H54 (cell line): ENCODE measurements at regions not wholly inside any gene's neighbourhood (a gene's known extent, or its start where the extent isn't known, plus 50 kb on each side); places are given as distances from the start of the nearest gene placed in this dataset.
"Not testable (repeated sequence)": the region's sequence is repeated elsewhere in the genome, so short reads cannot be mapped to it uniquely, and the experiment has no call there.

Experiments used
- DNase-seq: peaks from one replicate; pipeline ENCODE4 v3.0.0; 2011; ENCODE audit warnings: low spot score, mixed read lengths; ENCODE audit not compliant: insufficient read length
- FAIRE-seq: peaks from 3 replicates; lab custom pipeline; 2011; peaks lifted over from hg19 to GRCh38; lab: Jason Lieb, UNC
- POLR2A ChIP-seq: IDR thresholded peaks from 2 replicates; pipeline ENCODE4 v1.6.1; 2011; ENCODE audit warnings: low read depth, mild to moderate bottlenecking, low read length

GRCh38 chr5:118068886-118069285, 919.5 kb downstream of the DTWD2 start:
- FAIRE-seq = no peak
- TF ChIP-seq POLR2A = no peak

GRCh38 chr5:118063836-118064235, 924.5 kb downstream of the DTWD2 start:
- DNase-seq, FAIRE-seq: not testable (repeated sequence)

More at GRCh38 chr5:118068886-118069285, 919.5 kb downstream of the DTWD2 start:
- no peak for DNase-seq

DNA sequence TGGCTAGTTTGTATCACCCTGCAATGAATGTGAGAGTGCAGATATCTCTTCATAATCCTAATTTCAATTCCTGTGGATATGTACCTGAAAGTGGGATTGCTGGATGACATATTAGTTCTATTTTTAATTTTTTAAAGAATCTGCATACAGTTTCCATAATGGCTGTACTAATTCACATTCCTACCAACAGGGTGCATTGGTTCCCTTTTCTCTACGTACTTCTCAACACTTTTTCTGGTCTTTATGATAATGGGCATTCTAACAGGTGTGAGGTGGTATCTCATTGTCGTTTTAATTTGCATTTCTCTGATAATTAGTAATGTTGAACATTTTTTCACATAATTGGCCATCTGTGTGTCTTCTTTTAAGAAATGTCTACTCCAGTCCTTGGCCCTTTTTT, 927.5 kb downstream of the DTWD2 start:
- no peak for TF ChIP-seq POLR2A
- peak; percentile 38 for FAIRE-seq
- DNase-seq = no peak

DNA sequence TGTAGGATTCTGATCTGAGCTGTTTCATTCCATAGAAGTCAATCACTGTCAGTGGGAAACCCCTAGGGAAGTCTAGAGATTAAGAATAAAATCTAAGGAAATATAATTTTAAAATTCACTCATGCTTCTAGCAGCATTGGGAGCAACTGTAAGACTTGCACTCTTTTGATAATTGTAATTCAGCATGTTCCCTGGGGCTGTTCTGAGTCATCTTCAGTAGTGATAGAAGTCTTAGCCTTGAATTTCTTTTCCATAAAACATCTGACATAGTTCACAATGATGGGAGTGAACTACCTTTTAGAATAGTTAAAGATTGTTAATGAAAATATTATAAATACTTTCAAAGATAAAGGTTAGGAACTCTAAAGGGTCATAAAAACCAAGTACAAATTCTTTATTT, 935.8 kb downstream of the DTWD2 start:
- FAIRE-seq = no peak
- no peak for TF ChIP-seq POLR2A
- no peak for DNase-seq

DNA sequence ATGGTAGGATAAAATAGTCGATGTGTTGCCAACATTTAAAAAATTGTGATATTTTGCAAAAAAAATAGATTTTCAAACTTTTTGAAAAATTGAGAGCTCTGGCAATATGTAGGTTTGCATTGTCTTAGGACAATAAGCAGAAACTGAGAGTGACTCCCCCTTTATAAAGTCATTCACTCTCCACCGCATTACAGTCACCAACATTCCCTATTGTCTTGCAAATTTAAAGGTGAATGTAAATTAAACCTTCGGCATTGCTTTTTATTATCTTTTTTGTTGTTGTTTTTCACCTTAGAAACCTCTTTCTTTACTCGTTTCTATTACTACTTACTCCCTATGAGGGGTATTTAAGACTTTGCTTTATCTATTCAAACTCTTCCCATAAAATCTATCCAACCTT, 944.2 kb downstream of the DTWD2 start:
- no peak for DNase-seq
- no peak for TF ChIP-seq POLR2A
- FAIRE-seq = no peak

GRCh38 chr5:118043531-118043930, 944.8 kb downstream of the DTWD2 start:
- no peak for TF ChIP-seq POLR2A
- FAIRE-seq (no peak), DNase-seq (no peak)

DNA sequence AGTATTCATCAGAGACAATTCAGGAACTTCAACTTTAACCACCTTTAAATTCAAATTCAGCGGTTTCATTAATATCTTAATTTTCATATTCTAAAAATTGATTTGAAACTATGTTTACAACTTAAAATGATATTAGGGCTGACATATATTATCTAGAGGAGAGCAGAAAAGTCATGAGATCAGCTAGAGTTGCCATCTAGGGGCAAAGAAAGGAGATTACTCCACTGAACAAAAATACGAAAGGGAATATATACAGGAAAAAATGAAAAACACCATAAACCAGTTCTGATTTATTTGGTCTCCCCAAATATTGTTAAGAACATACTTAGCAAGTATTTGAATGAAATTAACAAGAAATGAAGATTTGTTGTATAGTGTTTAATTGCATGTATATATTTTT, 946.3 kb downstream of the DTWD2 start:
- FAIRE-seq = no peak
- no peak for TF ChIP-seq POLR2A
- no peak for DNase-seq

GRCh38 chr5:118040496-118040895, 947.9 kb downstream of the DTWD2 start:
- no peak for TF ChIP-seq POLR2A
- no peak for FAIRE-seq

DNA sequence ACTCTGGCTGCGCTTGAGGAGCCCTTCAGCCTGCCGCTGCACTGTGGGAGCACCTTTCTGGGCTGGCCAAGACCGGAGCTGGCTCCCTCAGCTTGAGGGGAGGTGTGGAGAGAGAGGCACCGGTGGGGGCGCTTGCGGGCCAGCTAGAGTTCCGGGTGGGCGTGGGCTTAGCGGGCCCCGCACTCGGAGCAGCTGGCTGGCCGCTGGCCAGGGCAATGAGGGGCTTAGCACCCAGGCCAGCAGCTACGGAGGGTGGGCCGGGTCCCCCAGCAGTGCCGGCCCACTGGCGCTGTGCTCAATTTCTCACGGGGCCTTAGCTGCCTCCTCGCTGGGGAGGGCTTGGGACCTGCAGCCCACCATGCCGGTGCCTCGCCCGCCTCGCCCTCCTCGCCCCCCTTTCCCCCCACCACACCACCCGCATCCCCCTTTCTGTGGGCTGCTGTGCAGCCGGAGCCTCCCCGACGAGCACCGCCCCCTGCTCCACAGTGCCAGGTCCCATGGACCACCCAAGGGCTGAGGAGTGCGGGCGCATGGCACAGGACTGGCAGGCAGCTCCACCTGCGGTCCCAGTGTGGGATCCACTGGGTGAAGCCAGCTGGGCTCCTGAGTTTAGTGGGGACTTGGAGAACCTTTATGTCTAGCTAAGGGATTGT, 954.5 kb downstream of the DTWD2 start:
- FAIRE-seq (no peak), DNase-seq (no peak)
- TF ChIP-seq POLR2A = no peak

More at GRCh38 chr5:118040496-118040895, 947.9 kb downstream of the DTWD2 start:
- DNase-seq = no peak

GRCh38 chr5:118029807-118030206, 958.5 kb downstream of the DTWD2 start:
- FAIRE-seq = no peak
- DNase-seq = no peak
- no peak for TF ChIP-seq POLR2A

DNA sequence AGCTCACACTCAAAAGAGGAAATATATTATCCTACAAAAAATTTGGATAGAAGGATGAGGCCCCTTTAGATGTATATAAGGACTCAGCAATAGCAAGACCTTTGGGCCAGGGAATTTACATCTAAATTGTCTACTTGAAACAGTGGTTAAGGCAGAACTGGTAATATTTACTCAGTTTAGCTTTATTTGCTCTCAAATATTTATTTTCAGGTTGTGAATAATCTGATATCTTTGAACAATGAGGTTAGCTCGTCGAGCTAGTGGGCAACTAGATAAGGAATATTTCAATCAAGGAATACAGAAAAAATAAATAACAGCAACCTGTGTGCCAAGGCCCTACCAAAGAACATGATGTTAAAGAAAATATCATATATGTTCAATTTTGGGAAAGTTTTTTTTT, 966.3 kb downstream of the DTWD2 start:
- FAIRE-seq (no peak), DNase-seq (no peak)
- TF ChIP-seq POLR2A = no peak

DNA sequence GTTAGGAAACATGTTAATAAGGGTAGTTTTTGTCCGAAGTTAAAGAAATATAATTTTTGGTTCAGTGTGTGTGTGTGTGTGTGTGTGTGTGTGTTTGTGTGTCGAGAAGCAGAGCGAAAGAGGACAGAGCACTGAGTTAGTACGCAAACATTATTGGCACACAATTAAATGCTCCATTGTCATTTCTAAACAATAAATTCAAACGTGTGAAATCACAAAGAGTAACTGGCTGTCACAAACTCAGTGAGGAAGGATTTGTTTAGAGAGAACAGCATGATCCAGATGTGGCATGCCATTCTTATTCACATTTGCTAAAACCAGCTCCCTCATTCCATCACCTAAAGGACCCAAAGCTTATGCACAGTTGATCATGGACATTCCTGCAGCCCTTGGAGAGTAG, 970.8 kb downstream of the DTWD2 start:
- no peak for FAIRE-seq
- TF ChIP-seq POLR2A = no peak
- DNase-seq = no peak

GRCh38 chr5:118016396-118016795, 972.0 kb downstream of the DTWD2 start:
- no peak for TF ChIP-seq POLR2A
- DNase-seq = no peak
- FAIRE-seq = no peak

- DNase-seq = no peak
- TF ChIP-seq POLR2A = no peak
These were observed 972.8 kb downstream of the DTWD2 start for GRCh38 chr5:118015511-118015910.

DNA sequence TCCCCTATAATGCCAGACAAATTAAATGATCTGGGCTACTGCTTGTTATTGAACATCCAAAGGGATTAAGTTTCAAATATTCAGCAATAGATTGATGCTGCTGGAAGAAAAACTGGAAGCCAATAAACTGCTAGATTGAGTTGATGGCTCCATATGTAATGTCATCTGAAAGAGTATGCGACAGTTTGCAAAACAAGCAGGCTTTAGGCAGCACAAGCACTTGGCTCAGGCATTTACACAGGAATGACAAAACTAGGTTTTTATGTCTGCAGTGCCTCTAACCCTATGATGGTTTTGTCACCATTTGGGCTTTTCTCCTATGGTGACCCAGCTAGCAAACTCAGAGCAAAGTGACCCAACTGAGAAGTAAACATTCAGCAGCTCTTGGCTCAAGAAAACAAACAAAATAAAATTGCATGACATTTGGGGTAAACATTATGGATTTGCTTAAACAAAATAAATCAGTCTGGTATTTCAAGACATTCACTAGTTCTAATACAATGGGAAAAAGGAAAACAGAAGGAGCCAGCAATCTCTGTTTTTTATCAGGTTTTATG, 978.5 kb downstream of the DTWD2 start:
- FAIRE-seq (no peak), DNase-seq (no peak)
- no peak for TF ChIP-seq POLR2A

More at GRCh38 chr5:118015511-118015910, 972.8 kb downstream of the DTWD2 start:
- FAIRE-seq = no peak
